ENCODE measurements at regions not wholly inside any gene's neighbourhood (a gene's known extent, or its start where the extent isn't known, plus 50 kb on each side); places are given as distances from the start of the nearest gene placed in this dataset.

DNA sequence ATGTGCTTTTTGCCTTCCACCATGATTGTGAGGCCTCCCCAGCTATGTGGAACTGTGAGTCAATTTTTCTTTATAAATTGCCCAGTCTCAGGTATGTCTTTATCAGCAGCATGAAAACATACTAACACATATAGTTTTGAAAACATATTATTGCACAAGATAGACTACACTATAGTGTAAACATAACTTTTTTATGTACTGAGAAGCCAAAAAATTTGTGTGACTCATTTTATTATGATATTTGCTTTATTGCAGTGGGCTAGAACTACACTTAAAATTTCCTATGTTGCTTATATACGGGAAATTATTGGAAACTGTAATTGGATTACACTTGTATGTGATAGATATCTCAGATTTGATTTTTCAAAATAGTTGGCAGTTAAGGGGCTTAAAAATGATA is 885.5 kb upstream of the FBXO33 start:
- no peaks in the 10 kb centered on the region for H3F3A ChIP-seq (replicated peaks; ENCODE audit: low read depth)
- no peaks in the 10 kb centered on the region for H3K27me3 ChIP-seq (ENCODE audit: insufficient read depth)
- Mint-ChIP-seq H3K36me3 (ENCODE audit: low read depth) (peaks cover 7% of the 10 kb centered on the region), H3K9me3 (peaks cover 7% of the 10 kb centered on the region; the same call in 2 of the 3 replicates), H3K4me3 (no peak overlapping the region), H3K27me3 (ENCODE audit: insufficient read depth, low read depth, poor library complexity) (no peaks in the 10 kb centered on the region), H3K4me1 (peaks cover 5% of the 10 kb centered on the region; the same call in 2 of the 3 replicates), H3K27ac (no peak overlapping the region; the same call in 1 of the 2 replicates)
- H2AFZ ChIP-seq: no peak overlapping the region
- DNase-seq (ENCODE audit: low spot score) (no peak), ATAC-seq (no peak)
- H3K79me2 ChIP-seq (replicated peaks; ENCODE audit: insufficient read depth): peaks cover 4% of the 10 kb centered on the region
- no peaks in the 10 kb centered on the region for H4K20me1 ChIP-seq (replicated peaks; ENCODE audit: insufficient read depth)
- 0 out of 2 replicates have a peak, but pooled peaks cover 3% of the 10 kb centered on the region for H3K4me1 ChIP-seq (ENCODE audit: insufficient read depth)
- H3K9me2 ChIP-seq (ENCODE audit: insufficient read depth): no peaks in the 10 kb centered on the region
- no peak overlapping the region for H3K4me3 ChIP-seq
- TF ChIP-seq ZNF114 (CRISPR knock-in tag; IDR thresholded peaks at IDR 0.05): no peak
- TF ChIP-seq EZH2phosphoT487 (IDR thresholded peaks at IDR 0.05; ENCODE audit: unreplicated experiment): no peak
- no peak for TF ChIP-seq NANOG (IDR thresholded peaks at IDR 0.05; ENCODE audit: borderline replicate concordance)
- no peak for TF ChIP-seq EZH2 (IDR thresholded peaks at IDR 0.05; ENCODE audit: low read depth, unreplicated experiment)
- no peak for TF ChIP-seq CREB1 (CRISPR knock-in tag; IDR thresholded peaks at IDR 0.05; ENCODE audit: low read depth)
- TF ChIP-seq STAT1 (IDR thresholded peaks at IDR 0.05; ENCODE audit: unreplicated experiment): no peak
- TF ChIP-seq, protein P1, sequence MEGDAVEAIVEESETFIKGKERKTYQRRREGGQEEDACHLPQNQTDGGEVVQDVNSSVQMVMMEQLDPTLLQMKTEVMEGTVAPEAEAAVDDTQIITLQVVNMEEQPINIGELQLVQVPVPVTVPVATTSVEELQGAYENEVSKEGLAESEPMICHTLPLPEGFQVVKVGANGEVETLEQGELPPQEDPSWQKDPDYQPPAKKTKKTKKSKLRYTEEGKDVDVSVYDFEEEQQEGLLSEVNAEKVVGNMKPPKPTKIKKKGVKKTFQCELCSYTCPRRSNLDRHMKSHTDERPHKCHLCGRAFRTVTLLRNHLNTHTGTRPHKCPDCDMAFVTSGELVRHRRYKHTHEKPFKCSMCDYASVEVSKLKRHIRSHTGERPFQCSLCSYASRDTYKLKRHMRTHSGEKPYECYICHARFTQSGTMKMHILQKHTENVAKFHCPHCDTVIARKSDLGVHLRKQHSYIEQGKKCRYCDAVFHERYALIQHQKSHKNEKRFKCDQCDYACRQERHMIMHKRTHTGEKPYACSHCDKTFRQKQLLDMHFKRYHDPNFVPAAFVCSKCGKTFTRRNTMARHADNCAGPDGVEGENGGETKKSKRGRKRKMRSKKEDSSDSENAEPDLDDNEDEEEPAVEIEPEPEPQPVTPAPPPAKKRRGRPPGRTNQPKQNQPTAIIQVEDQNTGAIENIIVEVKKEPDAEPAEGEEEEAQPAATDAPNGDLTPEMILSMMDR (conservative IDR thresholded peaks at IDR 0.05; ENCODE audit: low read depth in 2 of 2): no peak
- TF ChIP-seq, protein P2, sequence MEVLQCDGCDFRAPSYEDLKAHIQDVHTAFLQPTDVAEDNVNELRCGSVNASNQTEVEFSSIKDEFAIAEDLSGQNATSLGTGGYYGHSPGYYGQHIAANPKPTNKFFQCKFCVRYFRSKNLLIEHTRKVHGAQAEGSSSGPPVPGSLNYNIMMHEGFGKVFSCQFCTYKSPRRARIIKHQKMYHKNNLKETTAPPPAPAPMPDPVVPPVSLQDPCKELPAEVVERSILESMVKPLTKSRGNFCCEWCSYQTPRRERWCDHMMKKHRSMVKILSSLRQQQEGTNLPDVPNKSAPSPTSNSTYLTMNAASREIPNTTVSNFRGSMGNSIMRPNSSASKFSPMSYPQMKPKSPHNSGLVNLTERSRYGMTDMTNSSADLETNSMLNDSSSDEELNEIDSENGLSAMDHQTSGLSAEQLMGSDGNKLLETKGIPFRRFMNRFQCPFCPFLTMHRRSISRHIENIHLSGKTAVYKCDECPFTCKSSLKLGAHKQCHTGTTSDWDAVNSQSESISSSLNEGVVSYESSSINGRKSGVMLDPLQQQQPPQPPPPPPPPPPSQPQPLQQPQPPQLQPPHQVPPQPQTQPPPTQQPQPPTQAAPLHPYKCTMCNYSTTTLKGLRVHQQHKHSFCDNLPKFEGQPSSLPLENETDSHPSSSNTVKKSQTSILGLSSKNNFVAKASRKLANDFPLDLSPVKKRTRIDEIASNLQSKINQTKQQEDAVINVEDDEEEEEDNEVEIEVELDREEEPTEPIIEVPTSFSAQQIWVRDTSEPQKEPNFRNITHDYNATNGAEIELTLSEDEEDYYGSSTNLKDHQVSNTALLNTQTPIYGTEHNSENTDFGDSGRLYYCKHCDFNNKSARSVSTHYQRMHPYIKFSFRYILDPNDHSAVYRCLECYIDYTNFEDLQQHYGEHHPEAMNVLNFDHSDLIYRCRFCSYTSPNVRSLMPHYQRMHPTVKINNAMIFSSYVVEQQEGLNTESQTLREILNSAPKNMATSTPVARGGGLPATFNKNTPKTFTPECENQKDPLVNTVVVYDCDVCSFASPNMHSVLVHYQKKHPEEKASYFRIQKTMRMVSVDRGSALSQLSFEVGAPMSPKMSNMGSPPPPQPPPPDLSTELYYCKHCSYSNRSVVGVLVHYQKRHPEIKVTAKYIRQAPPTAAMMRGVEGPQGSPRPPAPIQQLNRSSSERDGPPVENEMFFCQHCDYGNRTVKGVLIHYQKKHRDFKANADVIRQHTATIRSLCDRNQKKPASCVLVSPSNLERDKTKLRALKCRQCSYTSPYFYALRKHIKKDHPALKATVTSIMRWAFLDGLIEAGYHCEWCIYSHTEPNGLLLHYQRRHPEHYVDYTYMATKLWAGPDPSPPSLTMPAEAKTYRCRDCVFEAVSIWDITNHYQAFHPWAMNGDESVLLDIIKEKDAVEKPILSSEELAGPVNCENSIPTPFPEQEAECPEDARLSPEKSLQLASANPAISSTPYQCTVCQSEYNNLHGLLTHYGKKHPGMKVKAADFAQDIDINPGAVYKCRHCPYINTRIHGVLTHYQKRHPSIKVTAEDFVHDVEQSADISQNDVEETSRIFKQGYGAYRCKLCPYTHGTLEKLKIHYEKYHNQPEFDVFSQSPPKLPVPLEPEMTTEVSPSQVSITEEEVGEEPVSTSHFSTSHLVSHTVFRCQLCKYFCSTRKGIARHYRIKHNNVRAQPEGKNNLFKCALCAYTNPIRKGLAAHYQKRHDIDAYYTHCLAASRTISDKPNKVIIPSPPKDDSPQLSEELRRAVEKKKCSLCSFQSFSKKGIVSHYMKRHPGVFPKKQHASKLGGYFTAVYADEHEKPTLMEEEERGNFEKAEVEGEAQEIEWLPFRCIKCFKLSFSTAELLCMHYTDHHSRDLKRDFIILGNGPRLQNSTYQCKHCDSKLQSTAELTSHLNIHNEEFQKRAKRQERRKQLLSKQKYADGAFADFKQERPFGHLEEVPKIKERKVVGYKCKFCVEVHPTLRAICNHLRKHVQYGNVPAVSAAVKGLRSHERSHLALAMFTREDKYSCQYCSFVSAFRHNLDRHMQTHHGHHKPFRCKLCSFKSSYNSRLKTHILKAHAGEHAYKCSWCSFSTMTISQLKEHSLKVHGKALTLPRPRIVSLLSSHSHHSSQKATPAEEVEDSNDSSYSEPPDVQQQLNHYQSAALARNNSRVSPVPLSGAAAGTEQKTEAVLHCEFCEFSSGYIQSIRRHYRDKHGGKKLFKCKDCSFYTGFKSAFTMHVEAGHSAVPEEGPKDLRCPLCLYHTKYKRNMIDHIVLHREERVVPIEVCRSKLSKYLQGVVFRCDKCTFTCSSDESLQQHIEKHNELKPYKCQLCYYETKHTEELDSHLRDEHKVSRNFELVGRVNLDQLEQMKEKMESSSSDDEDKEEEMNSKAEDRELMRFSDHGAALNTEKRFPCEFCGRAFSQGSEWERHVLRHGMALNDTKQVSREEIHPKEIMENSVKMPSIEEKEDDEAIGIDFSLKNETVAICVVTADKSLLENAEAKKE (CRISPR knock-in tag; IDR thresholded peaks at IDR 0.05): no peak
- TF ChIP-seq, protein P3, sequence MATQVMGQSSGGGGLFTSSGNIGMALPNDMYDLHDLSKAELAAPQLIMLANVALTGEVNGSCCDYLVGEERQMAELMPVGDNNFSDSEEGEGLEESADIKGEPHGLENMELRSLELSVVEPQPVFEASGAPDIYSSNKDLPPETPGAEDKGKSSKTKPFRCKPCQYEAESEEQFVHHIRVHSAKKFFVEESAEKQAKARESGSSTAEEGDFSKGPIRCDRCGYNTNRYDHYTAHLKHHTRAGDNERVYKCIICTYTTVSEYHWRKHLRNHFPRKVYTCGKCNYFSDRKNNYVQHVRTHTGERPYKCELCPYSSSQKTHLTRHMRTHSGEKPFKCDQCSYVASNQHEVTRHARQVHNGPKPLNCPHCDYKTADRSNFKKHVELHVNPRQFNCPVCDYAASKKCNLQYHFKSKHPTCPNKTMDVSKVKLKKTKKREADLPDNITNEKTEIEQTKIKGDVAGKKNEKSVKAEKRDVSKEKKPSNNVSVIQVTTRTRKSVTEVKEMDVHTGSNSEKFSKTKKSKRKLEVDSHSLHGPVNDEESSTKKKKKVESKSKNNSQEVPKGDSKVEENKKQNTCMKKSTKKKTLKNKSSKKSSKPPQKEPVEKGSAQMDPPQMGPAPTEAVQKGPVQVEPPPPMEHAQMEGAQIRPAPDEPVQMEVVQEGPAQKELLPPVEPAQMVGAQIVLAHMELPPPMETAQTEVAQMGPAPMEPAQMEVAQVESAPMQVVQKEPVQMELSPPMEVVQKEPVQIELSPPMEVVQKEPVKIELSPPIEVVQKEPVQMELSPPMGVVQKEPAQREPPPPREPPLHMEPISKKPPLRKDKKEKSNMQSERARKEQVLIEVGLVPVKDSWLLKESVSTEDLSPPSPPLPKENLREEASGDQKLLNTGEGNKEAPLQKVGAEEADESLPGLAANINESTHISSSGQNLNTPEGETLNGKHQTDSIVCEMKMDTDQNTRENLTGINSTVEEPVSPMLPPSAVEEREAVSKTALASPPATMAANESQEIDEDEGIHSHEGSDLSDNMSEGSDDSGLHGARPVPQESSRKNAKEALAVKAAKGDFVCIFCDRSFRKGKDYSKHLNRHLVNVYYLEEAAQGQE (IDR thresholded peaks at IDR 0.05; ENCODE audit: unreplicated experiment): no peak
- no peak for TF ChIP-seq POLR2AphosphoS5 (IDR thresholded peaks at IDR 0.05; ENCODE audit: low read depth)
- no peak for TF ChIP-seq JUNB (IDR thresholded peaks at IDR 0.05; ENCODE audit: unreplicated experiment)
- TF ChIP-seq ZNF331 (CRISPR knock-in tag; IDR thresholded peaks at IDR 0.05; ENCODE audit: low read depth): no peak
- TF ChIP-seq, protein P4, sequence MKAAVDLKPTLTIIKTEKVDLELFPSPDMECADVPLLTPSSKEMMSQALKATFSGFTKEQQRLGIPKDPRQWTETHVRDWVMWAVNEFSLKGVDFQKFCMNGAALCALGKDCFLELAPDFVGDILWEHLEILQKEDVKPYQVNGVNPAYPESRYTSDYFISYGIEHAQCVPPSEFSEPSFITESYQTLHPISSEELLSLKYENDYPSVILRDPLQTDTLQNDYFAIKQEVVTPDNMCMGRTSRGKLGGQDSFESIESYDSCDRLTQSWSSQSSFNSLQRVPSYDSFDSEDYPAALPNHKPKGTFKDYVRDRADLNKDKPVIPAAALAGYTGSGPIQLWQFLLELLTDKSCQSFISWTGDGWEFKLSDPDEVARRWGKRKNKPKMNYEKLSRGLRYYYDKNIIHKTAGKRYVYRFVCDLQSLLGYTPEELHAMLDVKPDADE (IDR thresholded peaks at IDR 0.05): no peak
- no peak overlapping the region for H3K27ac ChIP-seq (ENCODE audit: low read depth)
- H3K4me2 ChIP-seq: no peak overlapping the region
- H3K36me3 ChIP-seq (ENCODE audit: insufficient read depth): no peaks in the 10 kb centered on the region

Measured in GM23338 (cell line).